ENCODE measurements at regions not wholly inside any gene's neighbourhood (a gene's known extent, or its start where the extent isn't known, plus 50 kb on each side); places are given as distances from the start of the nearest gene placed in this dataset.
"Not testable (repeated sequence)": the region's sequence is repeated elsewhere in the genome, so short reads cannot be mapped to it uniquely, and the experiment has no call there.

- DNase-seq = peak; percentile 37
These were observed 368.8 kb downstream of the TMEM121 start for GRCh38 chr14:105894978-105895881.

- not testable (repeated sequence) for DNase-seq
These were observed 369.8 kb downstream of the TMEM121 start for GRCh38 chr14:105896206-105896605.

GRCh38 chr14:105896961-105897724 lies 370.8 kb downstream of the TMEM121 start:
- not testable (repeated sequence) for DNase-seq

- DNase-seq = no peak
These were observed 371.3 kb downstream of the TMEM121 start for GRCh38 chr14:105897725-105898113.

GRCh38 chr14:105898482-105899010 lies 372.2 kb downstream of the TMEM121 start:
- no peak for DNase-seq

- DNase-seq = no peak
These were observed 372.8 kb downstream of the TMEM121 start for GRCh38 chr14:105899071-105899641.

- no peak for DNase-seq
These were observed 373.4 kb downstream of the TMEM121 start for GRCh38 chr14:105899657-105900397.

GRCh38 chr14:105900398-105901160 lies 374.2 kb downstream of the TMEM121 start:
- DNase-seq = no peak

GRCh38 chr14:105901226-105901625 lies 374.8 kb downstream of the TMEM121 start:
- no peak for DNase-seq

- no peak for DNase-seq
These were observed 375.9 kb downstream of the TMEM121 start for GRCh38 chr14:105902131-105902898.

GRCh38 chr14:105902899-105903165 lies 376.4 kb downstream of the TMEM121 start:
- DNase-seq = not testable (repeated sequence)

- no peak for DNase-seq
These were observed 377.6 kb downstream of the TMEM121 start for GRCh38 chr14:105903971-105904370.

GRCh38 chr14:105904379-105904778 lies 378.0 kb downstream of the TMEM121 start:
- DNase-seq = no peak

GRCh38 chr14:105905456-105905855 lies 379.1 kb downstream of the TMEM121 start:
- DNase-seq = no peak

- DNase-seq = no peak
These were observed 380.9 kb downstream of the TMEM121 start for GRCh38 chr14:105907276-105907675.

GRCh38 chr14:105908006-105908405 lies 381.6 kb downstream of the TMEM121 start:
- no peak for DNase-seq

- DNase-seq = no peak
These were observed 382.1 kb downstream of the TMEM121 start for GRCh38 chr14:105908481-105908911.

GRCh38 chr14:105909046-105909827 lies 382.9 kb downstream of the TMEM121 start:
- no peak for DNase-seq

GRCh38 chr14:105909828-105910120 lies 383.4 kb downstream of the TMEM121 start:
- DNase-seq = not testable (repeated sequence)

- no peak for DNase-seq
These were observed 384.0 kb downstream of the TMEM121 start for GRCh38 chr14:105910426-105910825.

Data from activated CD8-positive, alpha-beta memory T cell treated with anti-CD3 and anti-CD28 coated beads, Interleukin-2, amount 50 U/mL, for 48 hours (primary cell).